NAMALWA (cell line): ENCODE measurements at regions not wholly inside any gene's neighbourhood (a gene's known extent, or its start where the extent isn't known, plus 50 kb on each side); places are given as distances from the start of the nearest gene placed in this dataset.
A peak's percentile ranks its signal among the peaks of the same experiment; 100 is the strongest.

Experiments used
- DNase-seq: peaks from one replicate; pipeline ENCODE4 v3.0.0-alpha.2; 2015; ENCODE audit warnings: low spot score

DNA sequence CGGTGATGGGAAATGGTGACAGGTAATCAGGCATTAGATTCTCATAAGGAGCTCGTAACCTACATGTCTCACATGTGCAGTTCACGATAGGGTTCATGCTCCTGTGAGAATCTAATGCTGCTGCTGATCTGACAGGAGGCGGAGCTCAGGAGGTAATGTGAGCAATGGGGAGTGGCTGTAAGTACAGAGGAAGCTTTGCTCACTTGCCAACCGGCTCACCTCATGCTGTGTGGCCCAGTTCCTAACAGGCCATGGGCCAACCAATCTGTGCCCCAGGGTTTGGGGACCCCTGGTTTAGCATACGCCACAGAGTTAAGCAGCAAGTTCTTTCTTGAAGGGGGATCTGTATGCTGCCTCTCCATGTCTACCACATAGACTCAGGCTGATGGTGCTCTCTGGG, 133.1 kb downstream of the IQUB start:
- peak; percentile 13 for DNase-seq

DNA sequence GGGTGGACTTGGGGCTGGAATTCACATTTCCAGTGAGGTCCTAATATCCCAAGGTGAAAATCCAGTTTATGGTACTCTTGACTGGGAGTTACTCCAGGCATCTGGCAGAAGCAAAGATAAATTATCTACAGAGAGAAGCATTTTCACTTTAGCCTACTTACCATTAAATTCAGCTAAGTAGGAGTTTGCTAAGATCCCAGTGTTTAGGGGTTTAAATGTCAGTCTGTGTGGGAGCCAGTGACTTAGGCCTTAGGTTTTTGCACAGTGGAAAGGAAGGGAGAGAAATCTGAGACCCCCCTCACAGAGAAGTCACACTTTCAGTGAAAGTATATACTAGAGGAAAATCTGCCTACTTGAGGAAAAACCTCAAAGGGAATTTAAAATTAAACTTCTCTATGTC, 134.2 kb downstream of the IQUB start:
- no peak for DNase-seq

DNA sequence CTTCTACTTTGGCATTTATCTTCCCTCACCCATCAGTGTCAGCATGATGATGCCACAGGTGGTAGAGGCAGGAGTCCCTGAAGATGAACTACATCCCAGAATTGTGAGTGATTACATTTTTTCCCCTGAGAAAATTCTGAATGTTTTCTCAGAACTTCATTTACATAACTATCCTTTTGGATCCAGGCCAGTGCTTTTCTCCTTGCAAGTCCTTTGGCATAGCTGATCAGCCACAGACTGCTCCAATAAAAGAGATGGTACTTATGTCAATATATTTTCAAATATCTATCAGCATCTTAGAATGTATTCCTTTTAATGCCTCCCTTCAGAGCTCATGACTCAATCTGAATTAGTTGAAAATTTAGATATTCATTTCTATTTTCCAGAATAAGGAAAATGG, 135.5 kb downstream of the IQUB start:
- no peak for DNase-seq

DNA sequence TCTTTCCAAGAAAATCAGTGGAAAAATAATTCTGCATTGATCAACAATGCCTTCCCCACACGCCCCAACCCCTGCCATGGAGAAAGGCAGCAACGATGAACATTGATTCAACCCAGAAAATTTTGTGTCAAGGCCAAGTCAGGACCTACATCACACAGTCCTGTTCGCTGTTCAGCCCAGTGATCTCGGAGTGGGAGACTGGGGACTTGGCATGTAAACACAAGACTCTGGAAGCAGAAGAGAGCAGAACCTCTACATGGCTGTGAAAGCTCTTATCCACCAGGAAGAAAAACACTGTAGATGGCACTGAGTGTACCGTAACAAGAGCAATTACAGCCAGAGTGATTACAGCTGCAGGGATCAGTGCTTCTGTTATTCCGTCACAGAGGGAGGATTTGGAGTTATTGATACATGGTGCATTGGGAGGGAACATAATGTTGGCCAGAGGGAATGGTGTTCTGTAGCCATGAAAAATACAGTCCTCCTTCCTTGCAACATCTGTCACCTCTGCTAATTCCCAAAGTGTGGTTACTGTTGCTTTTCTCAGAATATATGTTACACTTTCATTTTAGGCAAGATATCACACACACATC, 136.6 kb downstream of the IQUB start:
- DNase-seq, result no peak

DNA sequence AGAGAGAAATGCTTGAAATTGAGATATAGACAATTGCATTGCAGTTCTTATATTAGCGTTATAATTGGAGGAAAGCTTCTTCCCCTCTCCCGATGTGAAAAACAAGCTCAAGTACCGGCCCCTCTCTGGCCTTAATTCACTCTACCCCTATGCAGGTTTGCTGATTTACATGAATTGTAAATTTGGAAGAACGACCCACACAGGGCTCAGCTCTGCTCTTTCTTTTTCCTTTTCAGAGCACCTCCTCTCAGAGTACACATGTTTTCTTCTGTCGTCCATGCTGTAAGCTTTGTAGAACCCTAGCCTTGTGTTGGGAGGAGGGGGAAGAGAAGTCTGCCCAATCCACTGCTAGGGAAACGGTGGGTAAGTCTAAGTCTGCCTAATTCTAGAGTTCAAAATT, 140.8 kb downstream of the IQUB start:
- no peak for DNase-seq

DNA sequence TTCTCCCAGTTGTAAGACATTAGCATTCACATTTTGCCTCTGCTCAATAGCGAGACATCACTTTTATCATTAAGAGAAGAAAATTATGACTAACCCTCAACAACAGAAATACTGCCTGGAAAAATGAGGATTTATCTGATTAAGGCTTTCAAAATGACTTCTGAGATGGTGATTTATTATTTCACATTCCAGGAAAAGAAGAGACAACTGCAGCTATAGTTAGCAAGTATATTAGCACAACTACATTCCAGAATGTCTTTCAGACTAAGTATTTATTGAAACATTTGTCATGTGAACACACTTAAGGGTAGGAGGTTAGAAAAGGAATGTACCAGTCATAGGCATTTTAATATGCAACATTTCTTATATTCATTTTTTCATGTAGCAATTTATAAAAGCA, 162.0 kb downstream of the IQUB start:
- DNase-seq, result no peak

DNA sequence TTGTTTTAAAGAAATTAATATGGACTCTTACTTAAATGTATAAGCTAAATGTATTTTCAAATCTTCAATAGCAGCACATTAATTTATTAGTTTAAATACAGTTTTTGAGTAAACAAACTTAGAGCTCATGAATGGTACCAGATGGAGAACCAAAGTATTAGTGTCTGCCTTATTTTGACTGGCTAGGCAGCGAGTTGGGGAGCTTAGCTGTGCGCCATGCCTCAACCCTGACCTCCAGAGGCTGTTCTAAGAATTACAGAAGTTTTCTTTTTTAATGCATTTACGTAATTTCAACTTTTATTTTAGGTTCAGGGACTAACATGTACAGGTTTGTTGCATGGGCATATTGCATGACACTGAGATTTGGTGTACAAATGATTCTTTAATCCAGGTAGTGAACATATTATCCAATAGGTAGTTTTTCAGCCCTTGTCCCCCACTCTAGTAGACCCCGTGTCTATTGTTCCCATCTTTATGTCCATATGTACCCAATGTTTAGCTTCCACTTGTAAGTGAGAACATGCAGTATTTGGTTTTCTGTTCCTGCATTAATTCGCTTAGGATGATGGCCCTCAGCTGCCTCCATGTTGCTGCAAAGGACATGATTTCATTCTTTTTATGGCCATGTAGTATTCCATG, 166.8 kb downstream of the IQUB start:
- peak; percentile 68 for DNase-seq

DNA sequence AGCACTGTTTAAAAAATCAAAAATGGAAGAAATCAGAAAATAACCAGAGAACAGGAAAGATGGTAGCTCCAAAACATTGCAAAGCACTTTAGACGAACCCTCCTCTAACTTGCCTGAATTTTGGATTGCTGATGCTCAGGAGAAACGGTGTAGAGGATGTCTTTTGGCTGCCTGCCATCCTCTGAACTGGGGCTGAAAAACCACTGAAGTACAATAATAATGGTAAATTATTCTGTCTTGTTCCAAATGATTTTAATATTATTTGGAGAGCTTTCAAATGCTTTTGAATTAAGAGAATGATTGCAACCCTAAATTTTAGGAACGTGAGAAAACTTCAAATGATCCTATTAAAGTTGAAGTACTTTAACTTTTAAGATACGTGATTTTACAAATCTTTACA, 167.3 kb upstream of the SLC13A1 start:
- DNase-seq, result no peak

DNA sequence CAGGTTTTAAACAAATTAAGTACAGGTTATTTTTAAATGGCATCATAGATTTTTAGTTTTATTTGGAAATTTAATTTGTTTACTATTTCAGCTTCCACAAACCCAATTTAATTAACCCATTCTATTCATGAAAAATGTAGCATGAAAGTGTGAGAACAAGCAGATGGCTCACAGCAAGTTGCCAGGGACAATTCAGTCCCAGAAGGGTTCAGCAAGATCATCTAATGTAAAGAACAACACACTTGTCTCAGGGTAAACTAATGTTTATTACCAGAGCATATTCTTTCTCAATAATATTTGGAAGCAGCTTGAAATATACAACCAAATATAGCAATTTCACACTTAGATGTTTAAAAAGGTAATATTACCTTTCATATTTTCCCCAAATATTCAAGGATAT, 166.9 kb upstream of the SLC13A1 start:
- no peak for DNase-seq

DNA sequence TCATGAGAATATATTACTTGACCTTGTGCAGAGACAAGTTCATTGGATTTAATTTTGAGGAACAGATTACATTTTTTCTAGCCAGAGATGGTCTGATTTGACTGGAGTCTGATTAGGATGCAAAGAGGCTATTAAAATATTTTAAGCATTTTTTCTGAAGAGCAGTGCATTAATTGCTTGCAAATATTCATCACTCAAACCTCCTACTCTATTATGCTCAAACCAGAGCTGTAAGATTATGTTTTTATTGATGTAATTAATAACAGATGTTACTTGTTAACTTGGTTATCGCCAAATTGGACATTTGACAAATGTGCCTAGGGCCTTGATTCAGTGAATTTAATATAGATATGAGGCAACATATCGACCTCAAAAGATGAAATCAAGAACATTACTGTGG, 160.9 kb upstream of the SLC13A1 start:
- DNase-seq, result no peak

DNA sequence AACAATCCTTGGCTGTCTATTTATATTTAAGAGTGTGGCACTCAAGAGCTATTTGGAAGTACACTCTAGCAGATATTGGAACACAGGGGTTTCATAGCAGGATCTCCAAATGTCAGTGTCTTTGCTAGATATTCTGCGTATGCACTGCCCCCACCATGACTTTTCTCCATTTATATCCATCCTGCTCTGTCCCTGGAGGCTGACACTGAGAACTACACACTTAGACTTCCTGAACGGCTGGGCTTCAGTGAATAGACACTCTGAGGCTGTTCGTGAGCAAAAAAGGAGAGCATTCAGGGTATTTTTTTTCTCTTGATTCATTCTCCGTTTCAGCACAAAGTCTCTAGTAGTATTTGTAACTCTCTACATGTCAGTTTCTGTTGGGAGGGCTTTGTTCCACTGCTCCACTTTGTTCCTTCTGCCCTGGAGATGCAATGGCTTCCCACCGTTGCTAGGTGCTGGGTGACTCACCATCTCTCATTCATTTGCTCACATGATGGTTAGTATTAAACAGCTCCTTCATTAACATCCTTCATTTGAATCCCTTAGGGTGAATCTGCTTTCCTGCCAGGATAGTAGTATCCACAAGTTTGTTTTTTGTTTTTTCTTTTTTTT, 155.9 kb upstream of the SLC13A1 start:
- peak; percentile 37 for DNase-seq

DNA sequence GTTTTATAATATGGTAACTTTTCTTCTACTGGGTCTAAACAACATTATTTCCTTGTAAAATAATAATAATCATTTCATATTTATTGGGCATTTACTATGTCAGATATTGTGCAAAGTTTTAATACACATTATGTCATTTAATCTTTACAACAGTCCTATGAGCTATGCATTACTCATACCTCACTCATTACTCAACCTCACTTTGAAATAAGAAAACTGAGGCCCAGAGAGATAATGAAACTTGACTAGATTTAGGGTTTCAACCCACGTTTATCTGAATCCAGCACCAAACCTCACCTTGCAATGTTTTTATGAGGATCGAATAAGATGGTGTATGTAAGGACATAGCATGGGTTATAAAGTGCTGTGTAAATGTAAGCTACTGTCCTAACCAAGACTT, 153.2 kb upstream of the SLC13A1 start:
- DNase-seq, result no peak

DNA sequence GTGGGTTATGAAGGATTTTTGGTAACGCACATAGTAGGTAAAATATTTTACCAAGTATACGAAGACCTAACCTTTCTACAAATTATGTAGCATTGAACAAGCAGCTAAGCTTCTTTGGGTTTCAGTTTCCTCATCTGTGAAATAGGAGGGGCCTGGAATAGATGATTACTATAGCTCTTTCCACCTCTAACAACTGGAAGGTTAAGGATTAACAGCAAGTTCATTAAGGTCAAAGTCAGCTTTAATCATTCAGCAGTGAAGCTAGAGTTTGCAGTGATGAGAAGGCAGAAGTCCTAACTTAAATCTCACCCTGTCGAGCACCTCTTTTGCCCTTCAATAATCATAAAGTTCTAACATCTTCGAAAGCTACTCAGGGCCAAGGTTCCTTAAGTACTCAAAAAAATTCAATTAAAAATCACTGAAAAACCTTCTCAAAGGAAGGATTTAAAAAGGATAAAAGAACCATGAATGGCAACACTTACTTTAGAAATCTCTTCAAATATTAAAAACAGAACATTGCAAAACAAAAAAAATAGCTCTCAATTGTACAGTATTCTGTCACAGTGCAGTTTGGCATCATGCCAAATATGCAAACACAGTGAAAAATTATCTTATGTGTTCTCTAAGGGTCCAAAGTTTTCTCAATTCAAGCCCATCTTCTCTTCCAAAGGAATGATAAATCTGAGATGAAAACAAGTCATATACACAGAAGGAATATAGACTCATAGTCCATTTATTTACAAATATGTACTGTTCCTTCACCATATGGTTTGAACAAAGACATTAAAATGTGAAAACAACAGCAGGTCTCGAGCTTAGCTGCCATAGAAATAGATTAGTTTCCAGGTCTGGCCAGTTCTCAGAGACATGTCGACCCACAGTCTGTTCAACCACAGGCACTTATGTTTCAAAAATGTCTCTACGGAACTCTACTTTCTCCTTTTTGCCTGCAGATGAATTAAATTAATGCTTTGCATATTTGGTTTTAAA, 152.0 kb upstream of the SLC13A1 start:
- DNase-seq, result peak; percentile 30

DNA sequence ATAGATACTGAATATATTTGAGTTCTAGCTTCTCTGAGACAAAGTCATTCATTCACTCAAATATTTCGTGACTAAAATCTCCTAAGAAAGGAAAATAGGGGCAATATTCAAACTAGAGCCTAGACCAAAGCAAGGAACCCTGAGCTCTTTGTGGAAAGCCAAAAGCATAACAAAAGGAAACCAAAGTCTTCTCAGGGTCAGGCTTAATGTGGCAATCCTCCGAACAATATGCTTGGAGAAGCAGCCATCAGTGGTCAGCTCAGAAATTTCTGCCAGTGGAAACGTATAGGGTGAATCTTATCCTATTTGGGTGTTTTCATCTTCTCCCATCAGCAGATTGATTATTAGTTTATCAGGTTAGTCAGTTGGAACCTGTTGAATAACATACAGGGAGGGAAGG, 151.3 kb upstream of the SLC13A1 start:
- DNase-seq, result no peak

DNA sequence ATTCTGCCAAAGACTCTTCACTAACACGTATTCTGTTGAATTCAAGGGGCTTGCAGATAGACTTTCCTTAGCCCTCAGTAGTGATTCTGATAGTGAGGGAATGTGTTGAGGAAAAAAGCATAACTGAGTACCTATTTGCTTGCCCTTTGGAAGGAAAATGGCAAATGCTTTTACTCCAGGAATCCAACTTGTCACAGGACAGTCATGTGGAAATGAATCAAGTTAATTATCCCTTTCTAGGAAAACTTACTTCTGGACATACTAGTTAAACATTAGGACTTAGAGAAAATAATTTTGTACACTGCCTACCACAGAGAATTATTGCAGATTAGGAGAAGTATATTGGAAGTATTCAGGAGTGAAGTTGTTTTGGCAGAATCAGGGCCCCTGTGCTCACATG, 148.9 kb upstream of the SLC13A1 start:
- no peak for DNase-seq

DNA sequence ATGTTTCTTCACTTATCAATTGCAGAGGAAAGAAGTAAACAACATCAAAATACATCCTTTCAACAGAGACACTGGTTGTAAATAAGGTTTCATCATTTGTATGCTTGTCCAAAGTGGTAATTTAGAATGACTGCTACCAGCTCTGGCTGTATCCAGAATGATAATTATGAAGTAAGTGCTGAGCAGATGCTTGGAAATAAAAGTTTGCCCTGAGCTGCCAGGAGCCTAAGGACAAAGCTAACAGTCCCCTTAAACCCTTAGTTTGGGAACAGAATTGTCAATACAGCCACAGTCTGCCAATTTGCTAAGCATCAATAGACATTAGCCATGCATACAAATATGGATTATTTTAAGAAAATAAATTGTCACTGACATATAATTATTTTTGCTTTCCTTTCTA, 147.0 kb upstream of the SLC13A1 start:
- no peak for DNase-seq

DNA sequence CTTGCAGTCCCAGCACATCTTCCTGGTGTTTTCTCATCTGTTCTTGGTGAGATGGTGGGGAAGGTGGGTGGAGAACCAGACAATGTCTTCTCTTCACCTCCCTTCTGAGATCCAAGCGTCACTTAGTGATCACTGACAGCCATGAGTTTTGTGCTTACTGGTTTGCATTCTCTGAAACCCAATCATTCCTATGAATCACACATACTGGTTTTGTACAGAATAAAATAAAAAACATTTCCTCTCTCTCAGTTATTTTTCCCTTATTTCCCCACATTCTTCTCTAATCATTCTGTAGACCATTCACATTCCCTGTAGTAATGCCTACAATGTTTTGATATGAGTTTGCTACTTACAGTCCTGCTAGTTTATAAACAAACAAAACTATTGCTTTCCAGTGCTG, 143.8 kb upstream of the SLC13A1 start:
- DNase-seq, result no peak

DNA sequence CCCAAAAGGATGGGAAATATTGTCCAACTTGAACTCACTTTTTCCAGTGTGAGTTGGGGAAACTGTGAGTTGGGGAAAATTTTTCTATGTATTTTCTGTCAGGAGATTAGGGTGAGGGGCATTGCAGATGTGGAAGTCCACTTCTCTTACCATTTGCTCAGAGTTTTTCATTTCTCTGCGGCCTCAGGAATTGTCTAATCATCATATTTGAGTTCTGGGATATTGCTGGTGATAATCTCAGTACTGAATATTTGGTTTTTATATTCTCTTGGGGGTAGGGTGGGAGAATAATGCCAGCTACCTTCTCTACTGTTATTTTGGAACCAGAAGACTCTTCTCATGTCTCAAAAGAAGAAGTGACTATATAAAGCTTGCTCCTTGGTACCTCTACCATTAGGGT, 141.3 kb upstream of the SLC13A1 start:
- DNase-seq, result no peak

DNA sequence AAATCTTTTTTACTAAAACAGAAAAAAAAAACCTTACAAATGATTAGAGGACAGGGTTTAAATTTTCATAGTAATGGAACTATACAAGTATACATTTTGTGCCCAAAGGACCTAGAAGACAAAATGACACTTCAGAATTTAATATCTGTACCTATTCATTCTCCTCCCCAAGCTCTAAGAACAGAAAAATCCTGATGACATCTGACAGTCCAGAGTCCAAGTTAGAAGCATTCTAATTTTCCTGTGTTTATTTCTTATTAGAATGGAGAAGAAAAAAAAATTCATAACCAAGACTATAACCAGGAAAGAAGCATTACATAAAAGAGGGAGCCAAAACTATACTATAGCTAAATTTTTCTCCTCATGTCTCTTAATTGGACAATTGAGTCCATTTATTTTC, 138.9 kb upstream of the SLC13A1 start:
- DNase-seq, result no peak

DNA sequence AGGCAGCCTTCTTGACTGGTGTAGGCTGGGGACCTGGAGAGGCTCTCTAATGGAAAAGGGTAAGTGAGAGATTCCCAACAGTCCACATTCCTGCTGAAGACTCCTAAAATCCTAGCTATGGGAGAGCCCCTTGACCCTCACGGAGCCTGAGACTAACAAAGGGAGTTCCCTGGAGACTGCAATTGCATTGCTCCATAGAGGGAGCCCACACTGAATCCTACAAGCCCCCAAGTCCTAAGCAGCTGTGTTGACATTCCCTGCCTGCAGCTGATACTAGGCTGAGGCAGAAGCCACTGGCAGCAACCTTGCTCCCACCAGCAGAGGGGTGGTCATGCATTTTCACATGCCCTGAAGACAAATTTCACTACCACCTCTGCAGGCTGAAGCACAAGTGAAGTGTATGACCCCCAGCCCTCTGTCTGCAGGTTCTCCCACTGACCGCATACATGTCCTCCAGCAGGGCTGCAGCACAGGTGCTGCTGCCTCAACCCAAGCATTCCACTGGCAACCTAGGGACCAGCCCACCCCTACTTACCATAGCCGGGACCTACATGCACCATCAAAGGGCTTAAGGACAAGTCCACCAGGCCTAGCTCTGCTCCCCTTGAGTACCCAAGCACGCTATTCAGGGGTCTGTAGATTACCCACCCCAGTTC, 130.3 kb upstream of the SLC13A1 start:
- DNase-seq, result no peak

DNA sequence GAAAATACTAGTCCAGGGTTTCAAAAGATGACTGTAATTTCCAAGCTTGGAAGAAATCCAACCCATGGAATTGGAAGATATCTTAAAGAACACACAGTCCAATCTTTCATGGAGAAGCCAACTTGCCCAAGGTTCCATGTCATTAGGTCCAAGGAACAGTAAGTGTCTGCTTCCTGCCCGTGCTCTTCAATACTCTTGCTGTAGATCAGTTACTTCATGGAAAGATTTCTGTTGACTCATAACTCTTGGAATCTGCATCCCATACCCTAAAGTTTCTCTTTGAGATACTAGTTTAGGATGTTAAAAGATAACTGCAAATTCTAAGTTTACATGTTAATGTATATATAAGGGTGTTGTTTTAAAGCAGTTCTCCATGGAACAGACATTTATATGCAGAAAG, 127.9 kb upstream of the SLC13A1 start:
- DNase-seq, result no peak

DNA sequence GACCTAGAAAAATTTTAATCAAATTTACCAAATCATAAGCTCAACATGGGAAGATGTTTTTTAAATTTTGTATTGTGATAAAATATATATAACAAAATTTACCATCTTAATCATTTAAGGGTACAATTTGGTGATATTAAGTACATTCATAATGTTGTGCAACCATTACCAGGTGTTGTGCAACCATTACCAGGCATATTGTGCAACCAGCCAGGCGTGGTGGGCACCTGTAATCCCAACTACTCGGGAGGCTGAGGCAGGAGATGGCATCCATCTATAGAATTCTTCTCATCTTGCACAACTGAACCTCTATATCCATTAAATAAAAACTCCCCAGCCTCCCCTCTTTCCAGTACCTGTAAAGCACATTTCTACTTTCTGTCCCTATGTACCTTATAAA, 124.5 kb upstream of the SLC13A1 start:
- no peak for DNase-seq
